ENCODE measurements at regions not wholly inside any gene's neighbourhood (a gene's known extent, or its start where the extent isn't known, plus 50 kb on each side); places are given as distances from the start of the nearest gene placed in this dataset.

DNA sequence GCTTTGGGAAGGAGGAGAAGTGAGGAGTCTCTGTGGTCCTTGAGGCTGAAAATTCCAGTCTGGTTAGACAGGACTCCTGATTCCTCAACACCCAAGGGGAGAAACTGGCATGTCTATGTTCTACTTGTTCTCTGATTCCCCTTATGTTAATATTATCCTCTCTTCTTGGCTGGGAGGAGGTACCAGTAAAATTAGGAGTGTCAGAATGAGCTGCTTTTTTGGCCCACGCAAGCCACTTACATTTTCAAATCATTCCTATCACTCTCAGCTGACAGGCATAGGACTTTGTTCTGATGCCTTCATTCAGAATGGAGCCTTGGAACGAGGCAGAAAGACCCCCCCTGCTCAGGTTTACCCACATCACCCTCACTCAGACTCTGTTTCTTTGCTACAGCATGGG lies 1077.2 kb downstream of the BCL11B start:
- no peak for DNase-seq (ENCODE audit: low read depth)
- H3K4me3 ChIP-seq (ENCODE audit: control insufficient read depth, low read depth, low read length) = no peak overlapping the region
- TF ChIP-seq, protein P1, sequence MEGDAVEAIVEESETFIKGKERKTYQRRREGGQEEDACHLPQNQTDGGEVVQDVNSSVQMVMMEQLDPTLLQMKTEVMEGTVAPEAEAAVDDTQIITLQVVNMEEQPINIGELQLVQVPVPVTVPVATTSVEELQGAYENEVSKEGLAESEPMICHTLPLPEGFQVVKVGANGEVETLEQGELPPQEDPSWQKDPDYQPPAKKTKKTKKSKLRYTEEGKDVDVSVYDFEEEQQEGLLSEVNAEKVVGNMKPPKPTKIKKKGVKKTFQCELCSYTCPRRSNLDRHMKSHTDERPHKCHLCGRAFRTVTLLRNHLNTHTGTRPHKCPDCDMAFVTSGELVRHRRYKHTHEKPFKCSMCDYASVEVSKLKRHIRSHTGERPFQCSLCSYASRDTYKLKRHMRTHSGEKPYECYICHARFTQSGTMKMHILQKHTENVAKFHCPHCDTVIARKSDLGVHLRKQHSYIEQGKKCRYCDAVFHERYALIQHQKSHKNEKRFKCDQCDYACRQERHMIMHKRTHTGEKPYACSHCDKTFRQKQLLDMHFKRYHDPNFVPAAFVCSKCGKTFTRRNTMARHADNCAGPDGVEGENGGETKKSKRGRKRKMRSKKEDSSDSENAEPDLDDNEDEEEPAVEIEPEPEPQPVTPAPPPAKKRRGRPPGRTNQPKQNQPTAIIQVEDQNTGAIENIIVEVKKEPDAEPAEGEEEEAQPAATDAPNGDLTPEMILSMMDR (conservative IDR thresholded peaks at IDR 0.05; ENCODE audit: control insufficient read depth, insufficient read depth, low read depth, low read length) = no peak

- H3K4me3 ChIP-seq (ENCODE audit: control insufficient read depth, low read depth, low read length) = no peak overlapping the region
- DNase-seq (ENCODE audit: low read depth) = no peak
- TF ChIP-seq, protein P1 (conservative IDR thresholded peaks at IDR 0.05; ENCODE audit: control insufficient read depth, insufficient read depth, low read depth, low read length) = no peak
Measured at GRCh38 chr14:98195256-98195655, 1076.7 kb downstream of the BCL11B start.

- TF ChIP-seq, protein P1 (conservative IDR thresholded peaks at IDR 0.05; ENCODE audit: control insufficient read depth, insufficient read depth, low read depth, low read length) = no peak
- no peak for DNase-seq (ENCODE audit: low read depth)
- no peak overlapping the region for H3K4me3 ChIP-seq (ENCODE audit: control insufficient read depth, low read depth, low read length)
Measured at GRCh38 chr14:98197933-98198332, 1074.1 kb downstream of the BCL11B start.

GRCh38 chr14:98198385-98198784 lies 1073.6 kb downstream of the BCL11B start:
- DNase-seq (ENCODE audit: low read depth) = no peak
- no peak overlapping the region for H3K4me3 ChIP-seq (ENCODE audit: control insufficient read depth, low read depth, low read length)
- TF ChIP-seq, protein P1 (conservative IDR thresholded peaks at IDR 0.05; ENCODE audit: control insufficient read depth, insufficient read depth, low read depth, low read length) = no peak

DNA sequence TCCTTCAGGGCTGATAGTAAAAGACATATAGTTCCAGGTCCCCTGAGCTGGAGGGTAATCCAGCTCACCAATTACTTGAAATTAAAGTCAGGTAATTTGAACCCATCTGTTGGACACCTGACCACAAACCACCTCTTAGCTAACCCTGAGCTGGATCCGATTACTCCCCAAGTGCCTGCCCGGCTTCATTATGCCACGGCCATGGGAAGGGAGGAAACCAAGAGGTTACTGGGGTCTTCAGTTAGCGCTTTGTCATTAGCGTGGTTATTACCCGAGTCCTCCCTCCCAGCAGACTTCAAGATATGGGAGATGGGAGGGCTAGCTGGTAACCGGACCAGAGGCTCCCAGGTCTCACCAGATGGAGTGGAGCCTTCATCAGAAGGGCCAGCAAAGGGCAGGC lies 1071.4 kb downstream of the BCL11B start:
- H3K4me3 ChIP-seq (ENCODE audit: control insufficient read depth, low read depth, low read length) = no peak overlapping the region
- TF ChIP-seq, protein P1 (conservative IDR thresholded peaks at IDR 0.05; ENCODE audit: control insufficient read depth, insufficient read depth, low read depth, low read length) = no peak
- no peak for DNase-seq (ENCODE audit: low read depth)

DNA sequence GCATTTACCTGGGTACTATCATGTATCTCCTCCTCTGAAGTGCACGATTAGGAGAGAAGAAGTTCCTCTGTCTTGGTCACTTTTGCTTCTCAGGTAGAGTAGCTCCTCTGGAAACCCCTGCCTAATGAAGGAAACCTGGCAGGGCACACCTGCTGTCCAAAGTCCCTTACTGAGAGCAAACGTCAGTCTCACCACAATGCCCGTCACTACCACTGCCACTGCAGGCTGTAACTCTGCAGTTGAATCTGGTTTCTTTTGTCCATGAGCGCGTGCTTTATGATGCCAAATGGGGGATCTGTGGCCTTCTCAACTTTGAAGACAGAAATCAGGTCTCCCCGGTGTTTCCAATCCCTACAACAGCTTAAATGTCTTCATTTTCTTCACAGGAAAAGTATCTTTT lies 1068.6 kb downstream of the BCL11B start:
- no peak for DNase-seq (ENCODE audit: low read depth)
- TF ChIP-seq, protein P1 (conservative IDR thresholded peaks at IDR 0.05; ENCODE audit: control insufficient read depth, insufficient read depth, low read depth, low read length) = no peak
- no peak overlapping the region for H3K4me3 ChIP-seq (ENCODE audit: control insufficient read depth, low read depth, low read length)

DNA sequence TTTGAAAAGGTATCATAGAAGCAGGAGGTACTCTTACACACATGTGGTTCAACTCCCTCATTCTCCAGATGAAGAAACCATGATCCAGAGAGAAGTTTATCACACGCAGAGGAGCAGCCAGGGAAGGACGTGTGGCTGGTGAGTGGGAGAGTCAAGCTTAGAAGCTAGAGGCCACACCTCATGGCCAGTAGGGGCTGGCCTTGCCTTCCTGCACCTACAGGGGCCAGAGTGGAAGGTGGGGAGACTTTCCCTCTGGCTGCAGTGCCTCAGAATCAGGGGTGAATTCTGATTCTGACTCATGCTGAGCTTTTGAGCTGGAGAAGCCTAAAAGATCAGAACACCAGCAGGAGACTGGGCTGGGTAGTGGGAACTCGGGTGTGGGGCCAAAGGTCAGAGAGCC lies 1067.9 kb downstream of the BCL11B start:
- no peak overlapping the region for H3K4me3 ChIP-seq (ENCODE audit: control insufficient read depth, low read depth, low read length)
- DNase-seq (ENCODE audit: low read depth) = no peak
- TF ChIP-seq, protein P1 (conservative IDR thresholded peaks at IDR 0.05; ENCODE audit: control insufficient read depth, insufficient read depth, low read depth, low read length) = no peak

Measured in fibroblast of mammary gland (primary cell).